ENCODE measurements at regions not wholly inside any gene's neighbourhood (a gene's known extent, or its start where the extent isn't known, plus 50 kb on each side); places are given as distances from the start of the nearest gene placed in this dataset.

DNA sequence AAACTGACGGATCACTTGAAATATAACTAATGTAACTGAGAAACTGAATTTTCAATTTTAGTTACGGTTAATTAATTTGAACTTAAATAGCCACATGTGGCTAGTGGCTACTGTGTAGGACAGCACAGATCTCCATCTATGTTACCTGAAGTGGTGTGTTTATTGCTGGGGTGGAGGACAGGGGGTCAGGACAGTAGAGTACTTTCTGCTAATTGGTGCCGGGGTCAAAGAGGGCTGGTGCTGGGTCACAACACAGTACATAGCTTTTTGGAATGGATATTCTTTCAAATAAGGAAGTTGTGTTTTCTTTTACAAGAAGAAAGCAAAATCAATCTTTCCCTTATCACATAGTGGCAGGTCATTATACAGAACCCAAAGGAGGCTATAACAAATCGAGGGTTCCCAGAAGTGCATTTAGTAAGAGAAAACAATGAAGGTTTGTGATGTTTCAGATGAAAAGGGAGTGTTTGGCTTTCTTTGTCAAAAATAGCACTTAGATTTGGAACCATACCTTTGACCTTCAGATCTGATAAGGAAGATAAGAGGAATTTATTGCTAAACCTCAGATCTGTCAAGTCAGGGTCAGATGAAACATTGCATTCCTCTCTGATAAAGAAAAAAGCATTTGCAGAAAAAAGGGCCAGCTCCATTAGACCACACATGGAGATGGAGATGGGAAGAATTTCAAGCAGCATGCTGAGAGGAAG, 384.5 kb downstream of the AASDHPPT start:
- POLR2A ChIA-PET = no interaction called here
- no peak for TF ChIP-seq ZBTB17 (tag by site-specific recombination; IDR thresholded peaks at IDR 0.05)
- peak; percentile 81; the same call in 1 of the 2 replicates for TF ChIP-seq TCF7L2 (IDR thresholded peaks at IDR 0.05; ENCODE audit: borderline replicate concordance, low read depth, low read length)
- Histone ChIP-seq H3K4me1 (ENCODE audit: control insufficient read depth, insufficient read depth, low read length) (no peaks in the 10 kb centered on the region), H3K36me3 (ENCODE audit: control insufficient read depth in 2 of 2, insufficient read depth in 1 of 2, low read length in 2 of 2) (no peaks in the 10 kb centered on the region), H3K4me3 (ENCODE audit: low read depth, low read length) (no peak overlapping the region), H3K9me3 (ENCODE audit: control insufficient read depth, insufficient read depth, low read depth, low read length) (no peaks in the 10 kb centered on the region), H3K27ac (ENCODE audit: extremely low read depth, low read depth, low read length) (no peak overlapping the region)
- CTCF ChIA-PET = interaction anchor here (1.0 kb wide), 1 partner anchor 37 kb away, joined by 5 read pairs; no protein-coding TSS in a partner anchor

DNA sequence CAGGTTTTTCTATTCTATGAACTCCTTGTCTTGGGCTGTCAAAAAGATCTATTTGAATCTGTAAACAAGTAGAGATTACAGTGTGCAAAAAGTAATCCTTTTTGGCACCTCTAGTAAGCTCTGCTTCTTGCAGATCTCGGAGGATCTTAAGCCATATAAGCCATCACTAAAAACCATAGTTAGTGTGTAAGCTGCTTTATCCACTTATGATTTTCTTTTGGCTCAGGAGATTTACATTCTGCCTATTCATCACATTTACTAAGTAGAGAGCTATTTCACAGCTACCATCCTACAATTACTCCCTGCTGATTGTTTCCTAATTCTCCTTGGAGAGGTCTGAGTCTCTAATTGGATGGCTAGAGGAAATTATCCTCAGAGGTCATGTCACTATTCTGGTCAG, 385.7 kb downstream of the AASDHPPT start:
- TF ChIP-seq ZNF623 (tag by site-specific recombination; IDR thresholded peaks at IDR 0.05) (no peak), ZNF843 (tag by site-specific recombination; IDR thresholded peaks at IDR 0.05) (no peak), ZBTB20 (tag by site-specific recombination; IDR thresholded peaks at IDR 0.05) (no peak), ZNF114 (tag by site-specific recombination; IDR thresholded peaks at IDR 0.05) (no peak)
- TF ChIP-seq, protein P1, sequence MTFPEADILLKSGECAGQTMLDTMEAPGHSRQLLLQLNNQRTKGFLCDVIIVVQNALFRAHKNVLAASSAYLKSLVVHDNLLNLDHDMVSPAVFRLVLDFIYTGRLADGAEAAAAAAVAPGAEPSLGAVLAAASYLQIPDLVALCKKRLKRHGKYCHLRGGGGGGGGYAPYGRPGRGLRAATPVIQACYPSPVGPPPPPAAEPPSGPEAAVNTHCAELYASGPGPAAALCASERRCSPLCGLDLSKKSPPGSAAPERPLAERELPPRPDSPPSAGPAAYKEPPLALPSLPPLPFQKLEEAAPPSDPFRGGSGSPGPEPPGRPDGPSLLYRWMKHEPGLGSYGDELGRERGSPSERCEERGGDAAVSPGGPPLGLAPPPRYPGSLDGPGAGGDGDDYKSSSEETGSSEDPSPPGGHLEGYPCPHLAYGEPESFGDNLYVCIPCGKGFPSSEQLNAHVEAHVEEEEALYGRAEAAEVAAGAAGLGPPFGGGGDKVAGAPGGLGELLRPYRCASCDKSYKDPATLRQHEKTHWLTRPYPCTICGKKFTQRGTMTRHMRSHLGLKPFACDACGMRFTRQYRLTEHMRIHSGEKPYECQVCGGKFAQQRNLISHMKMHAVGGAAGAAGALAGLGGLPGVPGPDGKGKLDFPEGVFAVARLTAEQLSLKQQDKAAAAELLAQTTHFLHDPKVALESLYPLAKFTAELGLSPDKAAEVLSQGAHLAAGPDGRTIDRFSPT (tag by site-specific recombination; IDR thresholded peaks at IDR 0.05) = no peak
- CTCF ChIA-PET = interaction anchor here (1.1 kb wide), 1 partner anchor 575 kb away, joined by 3 read pairs; no protein-coding TSS in a partner anchor
- Histone ChIP-seq H3K27ac (ENCODE audit: extremely low read depth, low read depth, low read length) (no peak overlapping the region), H3K4me3 (ENCODE audit: low read depth, low read length) (no peak overlapping the region), H3K36me3 (ENCODE audit: control insufficient read depth in 2 of 2, insufficient read depth in 1 of 2, low read length in 2 of 2) (no peaks in the 10 kb centered on the region), H3K4me1 (ENCODE audit: control insufficient read depth, insufficient read depth, low read length) (no peaks in the 10 kb centered on the region), H3K9me3 (ENCODE audit: control insufficient read depth, insufficient read depth, low read depth, low read length) (no peaks in the 10 kb centered on the region)
- POLR2A ChIA-PET = no interaction called here

DNA sequence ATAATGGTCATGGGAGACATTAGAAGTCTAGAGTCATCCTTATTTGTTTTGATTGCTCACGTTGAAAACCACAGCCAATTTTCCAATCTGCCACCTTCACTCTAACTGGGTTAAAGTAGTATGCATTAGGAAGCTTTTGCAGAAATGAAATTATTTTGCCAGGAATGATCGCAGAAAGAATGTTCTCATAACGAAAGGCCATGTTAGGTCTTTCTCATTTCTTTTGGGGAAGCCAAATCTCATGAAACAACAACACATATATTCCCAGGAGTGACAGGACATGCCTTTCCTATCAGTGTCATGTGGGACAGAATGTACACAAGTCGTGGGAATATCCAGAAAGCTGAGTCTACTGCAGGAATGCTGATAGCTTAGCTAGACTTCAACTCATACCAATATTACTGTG, 386.3 kb downstream of the AASDHPPT start:
- ChIA-PET CTCF (interaction anchor here (1.1 kb wide), 1 partner anchor 574 kb away, joined by 3 read pairs; no protein-coding TSS in a partner anchor), POLR2A (no interaction called here)
- Histone ChIP-seq H3K27ac (ENCODE audit: extremely low read depth, low read depth, low read length) (no peak overlapping the region), H3K4me3 (ENCODE audit: low read depth, low read length) (no peak overlapping the region), H3K4me1 (ENCODE audit: control insufficient read depth, insufficient read depth, low read length) (no peaks in the 10 kb centered on the region), H3K9me3 (ENCODE audit: control insufficient read depth, insufficient read depth, low read depth, low read length) (no peaks in the 10 kb centered on the region), H3K36me3 (ENCODE audit: control insufficient read depth in 2 of 2, insufficient read depth in 1 of 2, low read length in 2 of 2) (no peaks in the 10 kb centered on the region)
- TF ChIP-seq, protein P2, sequence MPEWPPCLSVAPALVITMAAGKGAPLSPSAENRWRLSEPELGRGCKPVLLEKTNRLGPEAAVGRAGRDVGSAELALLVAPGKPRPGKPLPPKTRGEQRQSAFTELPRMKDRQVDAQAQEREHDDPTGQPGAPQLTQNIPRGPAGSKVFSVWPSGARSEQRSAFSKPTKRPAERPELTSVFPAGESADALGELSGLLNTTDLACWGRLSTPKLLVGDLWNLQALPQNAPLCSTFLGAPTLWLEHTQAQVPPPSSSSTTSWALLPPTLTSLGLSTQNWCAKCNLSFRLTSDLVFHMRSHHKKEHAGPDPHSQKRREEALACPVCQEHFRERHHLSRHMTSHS (tag by site-specific recombination; IDR thresholded peaks at IDR 0.05) = no peak
- no peak for TF ChIP-seq ZBTB48 (tag by site-specific recombination; IDR thresholded peaks at IDR 0.05)
- TF ChIP-seq ZNF292 (tag by site-specific recombination; IDR thresholded peaks at IDR 0.05; ENCODE audit: borderline replicate concordance, low read depth) = no peak
- no peak for TF ChIP-seq ZNF544 (tag by site-specific recombination; IDR thresholded peaks at IDR 0.05)
- TF ChIP-seq ZNF843 (tag by site-specific recombination; IDR thresholded peaks at IDR 0.05) = no peak
- TF ChIP-seq ZNF600 (tag by site-specific recombination; IDR thresholded peaks at IDR 0.05) = no peak
- no peak for TF ChIP-seq YY2 (tag by site-specific recombination; IDR thresholded peaks at IDR 0.05)
- no peak for TF ChIP-seq ZNF366 (tag by site-specific recombination; conservative IDR thresholded peaks at IDR 0.05)
- no peak for TF ChIP-seq ZNF10 (tag by site-specific recombination; IDR thresholded peaks at IDR 0.05)
- TF ChIP-seq GFI1B (tag by site-specific recombination; IDR thresholded peaks at IDR 0.05) = no peak
- no peak for TF ChIP-seq ZNF629 (tag by site-specific recombination; IDR thresholded peaks at IDR 0.05)
- TF ChIP-seq ZNF837 (tag by site-specific recombination; IDR thresholded peaks at IDR 0.05) = no peak
- no peak for TF ChIP-seq ZNF114 (tag by site-specific recombination; IDR thresholded peaks at IDR 0.05)

Measured in HEK293 (cell line).